HepG2 (cell line): ENCODE measurements at regions not wholly inside any gene's neighbourhood (a gene's known extent, or its start where the extent isn't known, plus 50 kb on each side); places are given as distances from the start of the nearest gene placed in this dataset.

Experiments
- ATAC-seq: fragments of 200-7000 bp; cut with Tn5 transposase; 3 replicates; pipeline ENCODE4 v1.9.1; 2020; ENCODE audit warnings: mild to moderate bottlenecking, moderate library complexity
- BruUV-seq: library from RNA; stranded (reverse); fragments of 400-500 nt; replicated peaks from 2 replicates; lab custom pipeline; 2021; lab: Mats Ljungman, UMichigan
- CTCF ChIA-PET: fragments of 300-600 bp; formaldehyde crosslinking; extraction: SDS; loops from one replicate; lab custom pipeline; 2021; ENCODE audit warnings: low total read pairs, inconsistent platforms, low intra/inter-chr PET ratio; lab: Yijun Ruan, JAX
- POLR2A ChIA-PET: fragments of 350-600 bp; sonication (Branson Sonifier 250); formaldehyde crosslinking; loops from one replicate; lab custom pipeline; 2020; ENCODE audit warnings: antibody characterized with exemption, inconsistent platforms; lab: Yijun Ruan, JAX
- DNase-seq: peaks from one replicate; pipeline ENCODE4 v3.0.0-alpha.2; 2015; ENCODE audit warnings: low spot score
- FAIRE-seq: peaks from 3 replicates; lab custom pipeline; 2011; peaks lifted over from hg19 to GRCh38; lab: Jason Lieb, UNC
- H2AFZ ChIP-seq: one replicate; pipeline ENCODE4 v1.6.1; 2011; ENCODE audit warnings: low read length, inconsistent platforms
- H3K27ac ChIP-seq: fragments of 300-600 bp; 3 replicates; pipeline ENCODE4 v1.8.0; 2011; ENCODE audit warnings: mixed run types, mild to moderate bottlenecking, mixed read lengths, low read length, inconsistent platforms; ENCODE audit not compliant: insufficient read depth; ENCODE audit errors: extremely low read length
- H3K27me3 ChIP-seq, 2 experiments: fragments of 200-600 bp in 1 of 2; 2 replicates in 1 of 2; 3 replicates in 1 of 2; pipeline versions ENCODE4 v1.6.0 to v1.8.0; 2011; ENCODE audit warnings: low read length in 2 of 2, mild to moderate bottlenecking in 2 of 2, moderate library complexity in 2 of 2, inconsistent platforms in 1 of 2; ENCODE audit not compliant: insufficient read depth in 2 of 2, control insufficient read depth in 1 of 2
- H3K36me3 ChIP-seq, 2 experiments: fragments of 200-600 bp in 1 of 2; replicated peaks in 1 of 2; 2 replicates in 1 of 2; 3 replicates in 1 of 2; pipeline versions ENCODE4 v1.5.1 to v1.8.0; 2011; ENCODE audit warnings: low read length in 2 of 2, inconsistent platforms in 1 of 2; ENCODE audit not compliant: insufficient read depth in 2 of 2, control insufficient read depth in 1 of 2
- H3K4me1 ChIP-seq: 2 replicates; pipeline ENCODE4 v1.5.1; 2012; ENCODE audit warnings: low read length, inconsistent platforms; ENCODE audit not compliant: insufficient read depth
- H3K4me2 ChIP-seq: 2 replicates; pipeline ENCODE4 v1.6.0; 2011; ENCODE audit warnings: low read depth, low read length, inconsistent platforms
- H3K4me3 ChIP-seq, 3 experiments: fragments of 200-600 bp in 1 of 3; sonication (generic), shearing (Covaris generic) in 1 of 3; replicated peaks in 1 of 3; 2 replicates each; pipeline ENCODE4 v1.5.1; 2011 to 2016; ENCODE audit warnings: low read length in 3 of 3, inconsistent platforms in 2 of 3, low read depth in 2 of 3, mild to moderate bottlenecking in 2 of 3, control low read depth in 1 of 3, mixed read lengths in 1 of 3; ENCODE audit not compliant: insufficient read depth in 1 of 3
- H3K79me2 ChIP-seq: one replicate; pipeline ENCODE4 v1.6.1; 2011; ENCODE audit warnings: low read length, inconsistent platforms; ENCODE audit not compliant: insufficient read depth
- H3K9ac ChIP-seq: 2 replicates; pipeline ENCODE4 v1.6.0; 2011; ENCODE audit warnings: mild to moderate bottlenecking, low read depth, low read length, inconsistent platforms; ENCODE audit not compliant: insufficient read depth
- H3K9me3 ChIP-seq: 2 replicates; pipeline ENCODE4 v1.5.1; 2012; ENCODE audit warnings: mild to moderate bottlenecking, low read length
- H4K20me1 ChIP-seq: 2 replicates; pipeline ENCODE4 v1.6.0; 2011; ENCODE audit warnings: inconsistent platforms, mild to moderate bottlenecking, low read length, moderate library complexity; ENCODE audit not compliant: insufficient read depth
- CBX2 ChIP-seq, 2 experiments: fragments of 200-600 bp in 1 of 2; sonication (generic); formaldehyde crosslinking in 1 of 2; IDR thresholded peaks; 2 replicates each; pipeline versions ENCODE4 v1.7.0 to v1.8.1; 2018 to 2022; ENCODE audit warnings: low read depth in 2 of 2, low read length in 1 of 2, mild to moderate bottlenecking in 1 of 2, missing genetic modification reagents in 1 of 2
- FOXP1 ChIP-seq, 2 experiments: fragments of 450-650 bp in 1 of 2; IDR thresholded peaks; 2 replicates each; pipeline ENCODE4 v1.6.1; 2017 to 2018; ENCODE audit warnings: antibody characterized with exemption in 1 of 2
- HDAC1 ChIP-seq: sonication (generic); formaldehyde crosslinking; IDR thresholded peaks from 2 replicates; pipeline ENCODE4 v1.5.1; 2020; ENCODE audit warnings: mild to moderate bottlenecking, missing genetic modification reagents
- JUN ChIP-seq: sonication (generic); formaldehyde crosslinking; IDR thresholded peaks from 2 replicates; pipeline ENCODE4 v1.4.0; 2020; ENCODE audit warnings: mild to moderate bottlenecking, missing genetic modification reagents
- KLF11 ChIP-seq: IDR thresholded peaks from 2 replicates; pipeline ENCODE4 v1.6.1; 2016; ENCODE audit warnings: missing compliant biosample characterization
- SMC3 ChIP-seq: IDR thresholded peaks from 2 replicates; pipeline ENCODE4 v1.6.1; 2011; ENCODE audit warnings: low read length, improper control_type of control experiment
- SPEN ChIP-seq: sonication (generic); formaldehyde crosslinking; IDR thresholded peaks from 2 replicates; pipeline ENCODE4 v1.5.1; 2020; ENCODE audit warnings: low read depth, mild to moderate bottlenecking, missing genetic modification reagents
- ZNF10 ChIP-seq: sonication (generic); formaldehyde crosslinking; IDR thresholded peaks from 2 replicates; pipeline ENCODE4 v1.4.0; 2020; ENCODE audit warnings: mild to moderate bottlenecking, low read depth, missing genetic modification reagents, borderline replicate concordance
- ZNF274 ChIP-seq: sonication (generic); formaldehyde crosslinking; IDR thresholded peaks from 2 replicates; pipeline ENCODE4 v1.5.1; 2020; ENCODE audit warnings: mild to moderate bottlenecking, missing genetic modification reagents
- WGBS: methylation state at CpG from one replicate; pipeline ENCODE4 v1.1.6; 2017; ENCODE audit warnings: low lambda C conversion rate; 5-methylcytosine and 5-hydroxymethylcytosine counted together
- in situ Hi-C: cut with HindIII; loops from 2 replicates; pipeline ENCODE4 v1.10.0; 2017; ENCODE audit warnings: low pct_unique_long_range_greater_than_20kb; ENCODE audit not compliant: extremely low pct_ligation_motif_present
- intact Hi-C: fragments of 100-400 bp; cut with micrococcal nuclease; formaldehyde crosslinking; loops from one replicate; pipeline ENCODE4 v1.10.0; 2022; ENCODE audit not compliant: unreplicated experiment

- 14% methylated on average over 4 of the region's 4 CpGs for WGBS
These were observed 1562.4 kb upstream of the TMEM132C start for GRCh38 chr12:126704609-126705008.

GRCh38 chr12:126706300-126706699 lies 1560.7 kb upstream of the TMEM132C start:
- Histone ChIP-seq H3K4me1 (no peaks in the 10 kb centered on the region), H3K27ac (no peak overlapping the region), H3K4me2 (no peak overlapping the region), H3K36me3 (no peaks in the 10 kb centered on the region), H4K20me1 (no peaks in the 10 kb centered on the region), H3K9ac (no peak overlapping the region), H3K4me3 (no peak overlapping the region), H3K27me3 (no peaks in the 10 kb centered on the region), H3K9me3 (peaks cover 86% of the 10 kb centered on the region), H2AFZ (no peak overlapping the region), H3K79me2 (no peaks in the 10 kb centered on the region)
- ChIA-PET POLR2A (no interaction called here), CTCF (no interaction called here)
- in situ Hi-C loops, result no loop called here
- FAIRE-seq (no peak), DNase-seq (no peak), ATAC-seq (no peak)
- WGBS, result 2% methylated on average over 4 of the region's 4 CpGs
- TF ChIP-seq SPEN (CRISPR knock-in tag) (no peak), ZNF10 (CRISPR knock-in tag) (no peak)
- BruUV-seq, result no TSS peak
- intact Hi-C loops, result no loop called here

More at GRCh38 chr12:126704609-126705008, 1562.4 kb upstream of the TMEM132C start:
- Histone ChIP-seq H3K4me2 (no peak overlapping the region), H3K27ac (no peak overlapping the region), H3K36me3 (no peaks in the 10 kb centered on the region), H3K27me3 (no peaks in the 10 kb centered on the region), H3K9ac (no peak overlapping the region), H3K4me1 (no peaks in the 10 kb centered on the region), H3K4me3 (no peak overlapping the region), H4K20me1 (no peaks in the 10 kb centered on the region), H2AFZ (no peak overlapping the region), H3K9me3 (peaks cover 83% of the 10 kb centered on the region), H3K79me2 (no peaks in the 10 kb centered on the region)
- intact Hi-C loops (no loop called here), in situ Hi-C loops (no loop called here)
- TF ChIP-seq CBX2 (IDR thresholded peaks at IDR 0.05; ENCODE audit: low read depth, low read length) (no peak), CBX2 (CRISPR knock-in tag; IDR thresholded peaks at IDR 0.05; ENCODE audit: low read depth) (no peak), HDAC1 (no peak), ZNF274 (CRISPR knock-in tag) (no peak), FOXP1 (IDR thresholded peaks at IDR 0.05) (no peak), FOXP1 (CRISPR knock-in tag; IDR thresholded peaks at IDR 0.05) (no peak), SMC3 (no peak), KLF11 (CRISPR knock-in tag) (no peak), JUN (CRISPR knock-in tag) (no peak)
- ATAC-seq (no peak), FAIRE-seq (no peak), DNase-seq (no peak)
- POLR2A ChIA-PET, result no interaction called here
- BruUV-seq, result no TSS peak
- CTCF ChIA-PET, result no interaction called here
